PC-3 (cell line): ENCODE measurements at regions not wholly inside any gene's neighbourhood (a gene's known extent, or its start where the extent isn't known, plus 50 kb on each side); places are given as distances from the start of the nearest gene placed in this dataset.

Source experiments
- ATAC-seq: fragments of 200-7000 bp; cut with Tn5 transposase; 2 replicates; pipeline ENCODE4 v1.9.1; 2020; ENCODE audit warnings: mild to moderate bottlenecking, moderate library complexity
- BruUV-seq: library from RNA; stranded (reverse); fragments of 400-500 nt; replicated peaks from 2 replicates; lab custom pipeline; 2021; lab: Mats Ljungman, UMichigan
- CTCF ChIA-PET: fragments of 300-600 bp; sonication (Branson Sonifier 250); formaldehyde crosslinking; loops from one replicate; lab custom pipeline; 2022; ENCODE audit warnings: antibody characterized with exemption; lab: Charles Lee
- POLR2A ChIA-PET: fragments of 300-600 bp; sonication (Branson Sonifier 250); formaldehyde crosslinking; loops from one replicate; lab custom pipeline; 2022; ENCODE audit warnings: antibody characterized with exemption; ENCODE audit not compliant: unreplicated experiment; lab: Charles Lee
- DNase-seq: peaks from one replicate; pipeline ENCODE4 v3.0.0-alpha.2; 2015
- H2AFZ ChIP-seq: fragments of 300-600 bp; sonication (generic); 2 replicates; pipeline ENCODE4 v1.6.0; 2016; ENCODE audit warnings: antibody characterized with exemption, low read length
- H3F3A ChIP-seq: fragments of 300-600 bp; sonication (generic); one replicate; pipeline ENCODE4 v1.6.0; 2017; ENCODE audit warnings: antibody characterized with exemption, low read length, control low read depth, mild to moderate bottlenecking; ENCODE audit not compliant: unreplicated experiment
- H3K27ac ChIP-seq: fragments of 300-600 bp; sonication (generic); 2 replicates; pipeline ENCODE4 v1.5.1; 2016; ENCODE audit warnings: mild to moderate bottlenecking, low read length
- H3K27me3 ChIP-seq: fragments of 300-600 bp; sonication (generic); 2 replicates; pipeline ENCODE4 v1.6.1; 2016; ENCODE audit warnings: low read length, mixed read lengths
- H3K36me3 ChIP-seq: fragments of 300-600 bp; sonication (generic); 2 replicates; pipeline ENCODE4 v1.6.1; 2016; ENCODE audit warnings: low read depth, mixed run types, low read length, mixed read lengths
- H3K4me1 ChIP-seq: fragments of 300-600 bp; sonication (generic); 2 replicates; pipeline ENCODE4 v1.5.1; 2016; ENCODE audit warnings: low read length; ENCODE audit not compliant: insufficient read depth
- H3K4me2 ChIP-seq: fragments of 300-600 bp; sonication (generic); 2 replicates; pipeline ENCODE4 v1.6.0; 2016; ENCODE audit warnings: low read length
- H3K4me3 ChIP-seq: fragments of 300-600 bp; sonication (generic); 2 replicates; pipeline ENCODE4 v1.5.1; 2016; ENCODE audit warnings: mild to moderate bottlenecking, low read length, mixed read lengths
- H3K79me2 ChIP-seq: fragments of 300-600 bp; sonication (generic); 2 replicates; pipeline ENCODE4 v1.6.1; 2017; ENCODE audit warnings: low read length, mixed read lengths
- H3K9ac ChIP-seq: fragments of 300-600 bp; sonication (generic); 2 replicates; pipeline ENCODE4 v1.6.0; 2016; ENCODE audit warnings: mild to moderate bottlenecking, low read length
- H3K9me2 ChIP-seq: fragments of 300-600 bp; sonication (generic); replicated peaks from 2 replicates; pipeline ENCODE4 v1.6.1; 2016; ENCODE audit warnings: mixed run types, low read length, mixed read lengths
- H3K9me3 ChIP-seq: fragments of 300-600 bp; sonication (generic); 2 replicates; pipeline ENCODE4 v1.6.1; 2016; ENCODE audit warnings: low read length, mixed read lengths
- H4K20me1 ChIP-seq: fragments of 300-600 bp; sonication (generic); 2 replicates; pipeline ENCODE4 v1.6.1; 2016; ENCODE audit warnings: low read length, mixed read lengths
- EZH2 ChIP-seq: fragments of 300-600 bp; sonication (generic); IDR thresholded peaks from one replicate; pipeline ENCODE4 v1.6.1; 2017; ENCODE audit warnings: antibody characterized with exemption, mild to moderate bottlenecking, low read length; ENCODE audit not compliant: unreplicated experiment
- EZH2phosphoT487 ChIP-seq: fragments of 300-600 bp; sonication (generic); IDR thresholded peaks from 2 replicates; pipeline ENCODE4 v1.6.1; 2018; ENCODE audit warnings: mild to moderate bottlenecking, antibody characterized with exemption, low read length, borderline replicate concordance
- intact Hi-C: fragments of 100-400 bp; cut with micrococcal nuclease; formaldehyde crosslinking; loops from 2 replicates; pipeline ENCODE4 v1.9.0; 2023
- TF ChIP-seq, protein P1 (sequence below): fragments of 300-600 bp; sonication (generic); conservative IDR thresholded peaks from 2 replicates; pipeline ENCODE4 v1.5.1; 2017; ENCODE audit warnings: antibody characterized with exemption, low read depth, mild to moderate bottlenecking, low read length

DNA sequence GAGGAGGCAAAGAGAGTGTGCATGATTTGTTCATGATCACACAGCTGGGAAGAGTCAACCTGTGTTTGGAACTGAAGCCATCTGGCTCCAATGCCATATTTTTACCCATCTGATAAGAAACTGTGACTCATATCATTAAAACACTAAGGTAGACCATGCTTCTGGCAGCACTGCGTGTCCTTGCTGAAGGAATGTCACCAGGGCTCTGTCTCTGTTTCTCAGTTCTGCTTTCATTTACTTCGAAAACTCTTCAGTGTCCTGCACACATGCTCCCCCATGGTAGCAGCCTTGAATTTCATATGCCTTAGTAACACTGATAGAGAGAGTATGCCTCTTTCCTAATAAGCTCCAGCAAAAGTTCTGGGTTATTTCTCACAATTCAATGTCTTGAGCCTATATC is 830.4 kb downstream of the DCDC2C start:
- no peak for TF ChIP-seq EZH2phosphoT487
- no peak for TF ChIP-seq EZH2
- TF ChIP-seq, protein P1, sequence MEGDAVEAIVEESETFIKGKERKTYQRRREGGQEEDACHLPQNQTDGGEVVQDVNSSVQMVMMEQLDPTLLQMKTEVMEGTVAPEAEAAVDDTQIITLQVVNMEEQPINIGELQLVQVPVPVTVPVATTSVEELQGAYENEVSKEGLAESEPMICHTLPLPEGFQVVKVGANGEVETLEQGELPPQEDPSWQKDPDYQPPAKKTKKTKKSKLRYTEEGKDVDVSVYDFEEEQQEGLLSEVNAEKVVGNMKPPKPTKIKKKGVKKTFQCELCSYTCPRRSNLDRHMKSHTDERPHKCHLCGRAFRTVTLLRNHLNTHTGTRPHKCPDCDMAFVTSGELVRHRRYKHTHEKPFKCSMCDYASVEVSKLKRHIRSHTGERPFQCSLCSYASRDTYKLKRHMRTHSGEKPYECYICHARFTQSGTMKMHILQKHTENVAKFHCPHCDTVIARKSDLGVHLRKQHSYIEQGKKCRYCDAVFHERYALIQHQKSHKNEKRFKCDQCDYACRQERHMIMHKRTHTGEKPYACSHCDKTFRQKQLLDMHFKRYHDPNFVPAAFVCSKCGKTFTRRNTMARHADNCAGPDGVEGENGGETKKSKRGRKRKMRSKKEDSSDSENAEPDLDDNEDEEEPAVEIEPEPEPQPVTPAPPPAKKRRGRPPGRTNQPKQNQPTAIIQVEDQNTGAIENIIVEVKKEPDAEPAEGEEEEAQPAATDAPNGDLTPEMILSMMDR, result no peak
- BruUV-seq, result no TSS peak
- ATAC-seq, result no peak
- H3K4me2 ChIP-seq, result no peak overlapping the region
- H3F3A ChIP-seq, result no peaks in the 10 kb centered on the region
- H3K9ac ChIP-seq, result no peak overlapping the region
- no peaks in the 10 kb centered on the region for H4K20me1 ChIP-seq
- intact Hi-C loops, result no loop called here
- no peak overlapping the region for H3K27ac ChIP-seq
- no peaks in the 10 kb centered on the region for H3K27me3 ChIP-seq
- no peak overlapping the region for H3K4me3 ChIP-seq
- H3K4me1 ChIP-seq, result no peaks in the 10 kb centered on the region
- ChIA-PET CTCF (no interaction called here), POLR2A (interaction anchor here (0.6 kb wide), 1 partner anchor 313 kb away, joined by 3 read pairs; no protein-coding TSS in a partner anchor)
- H3K36me3 ChIP-seq, result no peaks in the 10 kb centered on the region
- no peak for DNase-seq
- H3K9me2 ChIP-seq, result no peaks in the 10 kb centered on the region
- no peaks in the 10 kb centered on the region for H3K9me3 ChIP-seq
- H3K79me2 ChIP-seq, result no peaks in the 10 kb centered on the region
- no peak overlapping the region for H2AFZ ChIP-seq

DNA sequence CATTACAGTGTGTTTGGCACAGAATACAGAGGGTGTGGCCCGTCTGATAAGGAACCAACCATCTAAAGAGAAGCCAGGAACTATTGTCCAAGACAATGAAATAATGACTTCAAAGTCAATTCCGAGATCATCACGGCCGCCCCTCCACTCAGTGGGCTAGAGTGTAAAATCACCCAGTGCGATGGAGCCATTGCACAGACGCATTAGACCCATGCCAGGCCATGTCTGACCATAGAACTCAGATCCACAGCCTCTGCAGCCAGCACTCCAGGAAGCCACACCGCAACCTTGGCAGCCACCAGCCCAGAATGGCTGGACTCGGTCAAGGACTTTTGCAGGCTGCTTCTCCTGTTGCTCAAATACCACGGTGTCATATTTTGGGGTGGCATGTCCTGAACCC is 835.7 kb downstream of the DCDC2C start:
- TF ChIP-seq, protein P1, result no peak
- Histone ChIP-seq H3F3A (no peaks in the 10 kb centered on the region), H3K27me3 (no peaks in the 10 kb centered on the region), H2AFZ (no peak overlapping the region), H3K36me3 (no peaks in the 10 kb centered on the region), H3K4me1 (no peaks in the 10 kb centered on the region), H3K9me2 (no peaks in the 10 kb centered on the region), H3K79me2 (no peaks in the 10 kb centered on the region), H3K9ac (no peak overlapping the region), H3K4me2 (no peak overlapping the region), H3K9me3 (no peaks in the 10 kb centered on the region), H3K27ac (no peak overlapping the region), H4K20me1 (no peaks in the 10 kb centered on the region), H3K4me3 (no peak overlapping the region)
- ChIA-PET CTCF (no interaction called here), POLR2A (no interaction called here)
- BruUV-seq, result no TSS peak
- intact Hi-C loops, result no loop called here
- DNase-seq (no peak), ATAC-seq (no peak)

DNA sequence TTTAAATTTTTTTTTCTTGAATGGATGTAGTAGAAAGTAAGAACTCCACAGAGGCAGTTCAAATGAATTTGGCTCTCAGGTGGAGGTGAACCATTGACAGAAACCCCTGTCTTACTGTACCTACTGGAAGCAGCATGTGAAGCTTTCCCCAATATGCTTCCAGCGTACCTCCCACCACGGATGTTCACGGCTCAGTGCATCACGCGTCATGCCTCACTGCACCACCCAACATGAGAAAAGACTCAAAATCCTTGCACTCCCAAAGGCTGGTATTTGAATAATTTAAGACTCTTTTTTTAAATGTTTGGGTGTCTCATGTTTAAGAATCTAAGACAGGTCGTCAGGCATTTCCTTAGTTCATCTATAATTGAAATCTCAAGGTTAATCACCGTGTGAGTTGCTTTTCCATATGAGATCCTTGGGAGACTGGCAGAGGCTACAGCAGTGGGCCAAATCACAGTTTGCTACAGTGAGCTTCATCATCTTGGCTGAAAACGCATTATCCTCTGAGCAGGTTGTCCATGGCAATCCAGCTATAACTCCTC is 846.4 kb downstream of the DCDC2C start:
- ATAC-seq (no peak), DNase-seq (no peak)
- H3K27ac ChIP-seq, result no peak overlapping the region
- H3K9me2 ChIP-seq, result no peaks in the 10 kb centered on the region
- no peaks in the 10 kb centered on the region for H3F3A ChIP-seq
- intact Hi-C loops, result no loop called here
- ChIA-PET POLR2A (no interaction called here), CTCF (no interaction called here)
- H2AFZ ChIP-seq, result no peak overlapping the region
- no peak overlapping the region for H3K9ac ChIP-seq
- no peaks in the 10 kb centered on the region for H3K27me3 ChIP-seq
- TF ChIP-seq EZH2 (no peak), EZH2phosphoT487 (no peak)
- TF ChIP-seq, protein P1, result no peak
- no TSS peak for BruUV-seq
- no peaks in the 10 kb centered on the region for H3K79me2 ChIP-seq
- no peaks in the 10 kb centered on the region for H4K20me1 ChIP-seq
- H3K36me3 ChIP-seq, result no peaks in the 10 kb centered on the region
- no peak overlapping the region for H3K4me3 ChIP-seq
- H3K4me2 ChIP-seq, result no peak overlapping the region
- H3K4me1 ChIP-seq, result no peaks in the 10 kb centered on the region
- H3K9me3 ChIP-seq, result peaks cover 8% of the 10 kb centered on the region; the same call in 1 of the 2 replicates
